GM19351 (cell line): ENCODE measurements at regions not wholly inside any gene's neighbourhood (a gene's known extent, or its start where the extent isn't known, plus 50 kb on each side); places are given as distances from the start of the nearest gene placed in this dataset.

Experiments used
- ATAC-seq: cut with Tn5 transposase; IDR thresholded peaks from one replicate; pipeline ENCODE4 v1.9.1; 2021; ENCODE audit warnings: mild to moderate bottlenecking, moderate library complexity; ENCODE audit not compliant: unreplicated experiment

- no peak for ATAC-seq
Observed at GRCh38 chr7:54955296-54955695, 63.5 kb upstream of the EGFR start.

GRCh38 chr7:54955696-54956420 lies 63.0 kb upstream of the EGFR start:
- ATAC-seq, result no peak

GRCh38 chr7:54956865-54957264 lies 62.0 kb upstream of the EGFR start:
- ATAC-seq, result no peak

DNA sequence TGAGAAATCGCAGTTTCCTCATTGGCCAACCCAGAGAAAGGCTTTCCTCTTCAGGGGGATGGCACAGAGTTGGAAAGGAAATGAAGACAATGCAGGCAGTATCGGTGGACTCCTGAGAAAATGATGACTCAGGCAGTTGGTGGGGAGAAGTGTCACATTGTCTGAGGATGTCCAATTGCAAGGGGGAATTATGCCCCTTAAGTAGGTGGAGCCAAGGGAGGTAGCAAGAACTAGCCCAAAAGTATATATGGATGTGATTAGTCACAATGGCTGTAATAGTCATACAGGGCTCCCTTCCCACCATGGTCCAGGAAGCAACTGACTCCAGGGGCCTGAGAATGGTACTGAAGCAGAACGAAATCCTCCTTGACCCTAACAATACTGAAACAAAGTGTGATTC lies 58.3 kb upstream of the EGFR start:
- no peak for ATAC-seq

GRCh38 chr7:54961391-54961790 lies 57.4 kb upstream of the EGFR start:
- no peak for ATAC-seq

- no peak for ATAC-seq
Observed at GRCh38 chr7:54963155-54963554, 55.7 kb upstream of the EGFR start.

- no peak for ATAC-seq
Observed at GRCh38 chr7:54964136-54964535, 54.7 kb upstream of the EGFR start.

- ATAC-seq, result no peak
Observed at GRCh38 chr7:54967377-54967776, 51.4 kb upstream of the EGFR start.

DNA sequence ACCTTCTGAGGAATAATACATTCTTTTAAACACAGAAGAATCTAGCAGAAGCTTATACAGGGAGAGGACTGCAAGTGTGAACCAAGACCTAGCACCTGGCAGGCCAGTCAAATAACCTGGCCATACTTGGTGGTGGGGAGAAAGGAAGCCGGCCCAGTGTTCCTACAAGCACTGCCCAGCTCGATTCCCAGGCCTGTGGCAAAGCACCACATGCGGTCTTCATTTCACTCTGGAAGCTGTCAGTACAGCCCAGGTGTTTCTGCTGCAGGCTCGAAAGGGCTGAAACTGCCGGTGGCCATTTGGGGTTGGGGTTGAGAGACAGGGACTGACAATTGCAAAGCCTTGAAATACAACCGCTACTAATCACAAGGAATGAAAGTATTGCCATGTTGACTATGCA lies 50.8 kb upstream of the EGFR start:
- ATAC-seq, result no peak
